HG03378 (cell line): ENCODE measurements at regions not wholly inside any gene's neighbourhood (a gene's known extent, or its start where the extent isn't known, plus 50 kb on each side); places are given as distances from the start of the nearest gene placed in this dataset.
"Not testable (repeated sequence)": the region's sequence is repeated elsewhere in the genome, so short reads cannot be mapped to it uniquely, and the experiment has no call there.

Experiments used
- ATAC-seq: cut with Tn5 transposase; IDR thresholded peaks from one replicate; pipeline ENCODE4 v1.9.1; 2021; ENCODE audit warnings: mild to moderate bottlenecking, moderate library complexity; ENCODE audit not compliant: unreplicated experiment

- no peak for ATAC-seq
These were observed 51.0 kb upstream of the PRB2 start for GRCh38 chr12:11446372-11446771.

DNA sequence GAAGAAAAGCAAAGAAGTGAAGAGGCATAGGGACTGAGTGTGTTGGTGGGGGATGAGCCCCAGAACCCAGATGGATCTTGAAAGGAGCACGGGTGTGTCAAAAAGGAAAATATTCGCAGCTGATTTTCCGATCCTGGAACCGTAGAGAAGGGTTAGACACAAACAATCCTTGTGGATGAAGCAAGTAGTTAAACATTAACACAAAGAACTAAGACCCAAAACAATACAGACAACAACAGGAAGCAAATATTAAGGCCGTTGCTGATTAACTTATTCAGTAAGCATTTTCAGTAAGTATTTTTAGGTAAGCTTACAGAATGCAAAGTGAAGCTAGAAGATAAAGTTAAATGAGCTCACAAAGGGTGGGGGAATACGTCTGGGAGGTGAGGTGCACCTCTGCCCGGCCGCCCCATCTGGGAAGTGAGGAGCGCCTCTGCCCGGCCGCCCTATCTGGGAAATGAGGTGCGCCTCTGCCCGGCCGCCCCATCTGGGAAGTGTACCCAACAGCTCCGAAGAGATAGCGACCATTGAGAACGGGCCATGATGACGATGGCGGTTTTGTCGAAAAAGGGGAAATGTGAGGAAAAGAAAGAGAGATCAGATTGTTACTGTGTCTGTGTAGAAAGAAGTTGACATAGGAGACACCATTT is 62.8 kb upstream of the PRB2 start:
- ATAC-seq = no peak

GRCh38 chr12:11460343-11461023 is 65.1 kb upstream of the PRB2 start:
- no peak for ATAC-seq

GRCh38 chr12:11461433-11461832 is 66.1 kb upstream of the PRB2 start:
- ATAC-seq = no peak

DNA sequence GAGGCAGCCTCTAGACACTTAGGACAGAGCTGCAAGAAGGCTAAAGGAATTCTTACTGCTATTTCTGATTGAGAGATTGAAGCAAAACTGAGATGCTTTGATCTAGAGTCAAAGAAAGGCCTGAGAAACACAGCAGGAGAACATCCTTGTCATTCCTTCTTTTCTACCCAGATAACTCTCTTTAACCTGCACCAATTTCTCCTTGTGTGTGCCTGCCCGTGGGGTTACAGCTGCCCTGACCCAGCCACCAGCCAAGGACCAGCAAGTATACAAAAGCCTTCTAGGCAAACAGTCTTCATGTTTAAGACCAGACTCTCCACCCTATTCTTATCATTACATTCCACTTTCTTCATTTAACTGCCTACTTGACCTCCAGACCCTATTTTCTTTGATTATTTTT is 81.7 kb upstream of the PRB2 start:
- ATAC-seq = no peak

DNA sequence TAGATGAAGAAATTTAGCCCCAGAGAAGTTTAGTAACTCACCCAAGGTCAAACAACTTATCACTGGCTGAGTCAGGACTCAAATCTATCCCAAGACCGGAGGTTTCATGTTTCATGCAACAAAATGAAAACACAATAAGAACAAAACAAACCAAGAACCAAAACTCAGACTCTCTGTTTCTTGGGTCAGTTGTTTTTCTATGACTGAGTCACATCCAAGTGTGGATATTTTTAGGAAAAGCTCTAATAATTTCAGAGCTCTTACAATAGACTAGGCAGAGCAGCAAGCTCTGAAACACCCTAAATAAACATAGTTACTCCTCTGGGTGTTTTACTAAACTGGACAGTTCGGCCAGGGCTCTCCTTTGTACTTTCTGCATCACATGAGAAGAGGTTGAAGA is 87.6 kb upstream of the PRB2 start:
- ATAC-seq = no peak

GRCh38 chr12:11486623-11487444 is 91.5 kb upstream of the PRB2 start:
- peak; percentile 80 for ATAC-seq

DNA sequence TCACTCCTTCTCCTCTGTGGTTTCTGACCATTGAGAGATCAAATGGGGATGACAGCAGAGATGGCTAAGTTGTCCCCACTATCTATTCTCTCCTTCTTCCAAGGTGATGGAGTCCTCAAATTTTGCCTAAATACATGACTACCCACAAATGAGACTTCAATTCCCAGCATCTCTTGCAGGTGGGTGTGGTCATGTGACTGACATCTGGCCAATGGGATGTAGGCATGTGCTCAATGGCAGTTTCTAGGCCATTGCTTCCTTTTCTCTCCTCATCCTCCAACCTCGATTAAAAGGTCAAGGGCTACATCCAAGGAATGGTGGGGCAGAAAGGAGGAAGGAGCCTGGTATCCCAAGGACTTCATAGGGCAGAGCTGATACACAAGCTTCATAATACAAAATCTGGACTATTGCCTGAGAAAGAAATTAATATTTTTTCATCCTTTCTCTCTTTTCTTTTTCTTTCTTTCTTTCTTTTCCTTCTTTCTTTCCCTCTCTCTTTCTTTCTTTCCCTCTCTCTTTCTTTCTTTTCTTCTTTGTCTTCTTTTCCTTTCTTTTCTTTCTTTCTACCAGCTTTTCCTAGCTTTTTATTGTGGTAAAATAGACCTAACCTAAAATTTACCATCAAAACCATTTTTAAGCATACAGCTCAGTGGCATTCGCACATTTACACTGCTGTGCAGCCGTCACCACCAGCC is 100.9 kb upstream of the PRB2 start:
- no peak for ATAC-seq

DNA sequence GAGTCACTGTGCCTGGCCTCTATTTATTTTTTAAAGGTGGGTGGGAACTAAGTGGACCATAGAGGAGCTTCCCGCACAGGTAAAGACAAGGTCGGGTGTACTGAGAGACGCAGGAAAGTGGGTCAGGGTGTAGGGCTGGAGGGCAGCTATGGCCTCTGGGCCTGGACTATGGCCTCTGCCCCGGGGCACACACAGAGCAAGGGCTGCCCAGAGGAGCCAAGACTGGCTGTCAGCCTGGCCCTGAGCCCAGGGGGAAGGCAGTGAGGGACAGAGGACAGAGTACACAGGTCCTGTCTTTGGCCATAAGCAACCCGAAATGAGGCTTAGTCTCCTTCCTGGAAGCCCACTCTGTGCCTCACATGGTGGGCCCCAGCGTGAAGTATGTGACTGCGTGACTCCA is 102.1 kb upstream of the PRB2 start:
- no peak for ATAC-seq

- ATAC-seq = peak; percentile 88
These were observed 102.6 kb upstream of the PRB2 start for GRCh38 chr12:11497995-11498394.

- not testable (repeated sequence) for ATAC-seq
These were observed 103.2 kb upstream of the PRB2 start for GRCh38 chr12:11498574-11498973.

DNA sequence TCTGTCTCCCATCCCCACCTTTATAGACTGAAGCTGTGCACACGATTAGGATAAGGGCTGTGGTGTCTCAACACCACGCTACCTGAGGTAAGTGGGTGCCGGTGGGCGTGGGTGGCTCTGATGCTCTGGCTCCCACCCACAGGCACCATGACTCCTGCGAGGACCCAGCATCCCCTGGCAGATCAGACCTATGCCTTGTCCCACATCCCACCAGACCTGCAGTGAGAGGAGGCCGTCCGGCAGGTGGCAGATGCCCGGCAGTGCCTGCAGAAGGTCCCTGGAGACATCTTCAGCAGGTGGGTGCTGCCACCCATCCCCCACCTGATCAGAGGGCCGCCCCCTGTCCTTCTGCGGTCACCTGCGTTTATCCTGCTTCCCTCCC is 104.4 kb upstream of the PRB2 start:
- ATAC-seq = no peak

DNA sequence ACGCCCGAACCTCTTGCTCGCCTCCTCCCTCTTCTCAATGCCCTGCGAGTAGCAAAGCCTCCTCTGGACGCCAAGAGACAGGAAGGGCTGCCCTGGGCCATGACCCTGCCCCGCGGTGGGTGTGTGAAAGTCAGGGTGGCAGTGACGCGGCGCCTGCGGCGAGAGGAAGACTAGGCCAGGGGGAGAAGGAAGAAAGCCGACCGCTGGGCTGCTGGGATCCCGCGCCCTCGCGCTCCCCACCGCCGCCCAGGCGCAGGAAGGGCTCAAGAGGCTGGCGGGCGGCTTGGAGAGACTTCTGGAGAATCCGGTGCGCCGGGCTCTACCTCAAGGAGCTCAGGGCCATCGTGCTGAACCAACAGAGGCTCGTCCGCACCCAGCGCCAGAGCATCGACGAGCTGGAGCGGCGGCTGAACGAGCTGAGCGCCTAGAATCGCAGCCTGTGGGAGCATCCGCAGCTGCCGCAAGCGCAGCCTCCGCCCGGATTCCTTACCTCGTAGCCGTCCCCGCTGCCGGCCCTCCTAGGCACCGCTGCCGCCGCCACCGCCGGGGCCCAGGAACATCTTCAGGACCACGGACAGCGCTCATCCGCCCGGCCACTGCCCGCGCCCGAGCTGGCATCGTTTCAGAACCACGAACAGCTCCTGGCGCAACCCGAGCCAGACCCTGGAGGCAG is 105.0 kb upstream of the PRB2 start:
- peak; percentile 41 for ATAC-seq

DNA sequence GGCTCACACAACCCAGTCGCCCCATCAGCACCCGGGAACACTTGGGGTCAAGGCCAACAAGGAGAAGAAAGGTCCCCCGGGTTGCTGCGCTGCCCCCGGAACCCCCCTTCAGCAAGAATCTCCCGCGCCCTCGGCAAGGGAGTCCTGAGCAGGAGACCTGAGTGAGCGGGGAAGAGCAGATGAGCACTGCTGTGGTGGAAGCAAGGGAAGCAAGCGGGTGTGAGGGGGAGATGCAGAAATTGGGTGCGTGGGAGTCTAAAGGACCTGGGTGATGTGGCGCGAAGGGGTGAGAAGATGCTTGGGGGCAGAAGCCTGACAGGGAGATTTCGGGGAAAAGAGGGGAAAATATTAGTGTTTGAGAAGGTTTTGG is 105.5 kb upstream of the PRB2 start:
- no peak for ATAC-seq

GRCh38 chr12:11508699-11509098 is 113.3 kb upstream of the PRB2 start:
- ATAC-seq = no peak

DNA sequence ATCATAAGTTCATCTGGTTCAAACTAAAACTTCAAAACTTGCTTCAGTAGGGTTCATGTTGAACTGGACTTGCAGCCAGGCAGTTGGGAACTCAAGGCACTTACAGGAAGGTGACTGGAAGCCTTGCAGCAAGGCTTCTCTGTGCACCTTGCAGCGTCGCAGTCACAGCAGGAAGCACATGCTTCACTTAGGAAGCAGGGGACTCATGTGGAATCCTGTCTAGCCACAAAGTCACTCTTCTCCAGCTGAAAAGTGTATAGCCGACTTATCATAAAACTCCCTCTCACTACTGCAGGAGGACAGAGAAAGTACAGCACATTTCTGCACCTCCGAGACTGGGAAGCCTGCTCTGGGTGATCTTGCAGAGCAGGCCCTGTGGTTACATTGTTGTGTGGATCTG is 114.0 kb upstream of the PRB2 start:
- no peak for ATAC-seq

GRCh38 chr12:11510671-11511070 is 115.3 kb upstream of the PRB2 start:
- ATAC-seq = no peak

DNA sequence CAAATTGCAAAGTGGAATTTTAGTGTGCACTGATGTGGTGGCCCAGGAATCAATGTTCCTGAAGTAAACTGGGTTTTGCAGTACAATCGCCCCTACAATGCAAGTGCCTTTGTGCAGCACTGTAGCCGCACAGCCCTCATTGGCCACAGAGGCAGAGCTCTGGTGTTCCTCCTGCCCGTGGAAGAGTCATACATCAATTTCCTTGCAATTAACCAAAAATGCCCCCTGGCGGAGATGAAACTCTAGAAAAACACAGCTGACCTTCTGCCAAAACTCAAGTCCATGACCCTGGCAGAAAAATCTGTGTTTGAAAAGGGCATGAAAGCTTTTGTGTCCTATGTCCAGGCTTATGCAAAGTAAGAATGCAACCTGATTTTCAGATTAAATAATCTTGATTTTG is 117.9 kb upstream of the PRB2 start:
- no peak for ATAC-seq

GRCh38 chr12:11517080-11517479 is 121.7 kb upstream of the PRB2 start:
- no peak for ATAC-seq

- ATAC-seq = no peak
These were observed 125.0 kb upstream of the ETV6 start for GRCh38 chr12:11524446-11524845.

GRCh38 chr12:11534064-11534463 is 115.4 kb upstream of the ETV6 start:
- no peak for ATAC-seq
